Liver (tissue), 8 donors: ENCODE measurements at regions not wholly inside any gene's neighbourhood (a gene's known extent, or its start where the extent isn't known, plus 50 kb on each side); places are given as distances from the start of the nearest gene placed in this dataset.

Source experiments
- DNase-seq: peaks from one replicate; pipeline ENCODE4 v3.0.0-alpha.2; 2017; ENCODE audit warnings: low spot score
- H3K27ac ChIP-seq, 2 donors: one replicate each; pipeline ENCODE4 v1.7.0; 2013; ENCODE audit warnings: inconsistent platforms in 2 of 2, low read length in 2 of 2, control low read depth in 1 of 2, low read depth in 1 of 2, mild to moderate bottlenecking in 1 of 2
- H3K27me3 ChIP-seq, 4 donors: one replicate each; pipeline versions ENCODE4 v1.6.1 to v1.7.0; 2013; ENCODE audit warnings: low read length in 3 of 4, inconsistent platforms in 1 of 4, mild to moderate bottlenecking in 1 of 4, moderate library complexity in 1 of 4; ENCODE audit not compliant: control insufficient read depth in 4 of 4, insufficient read depth in 4 of 4
- H3K36me3 ChIP-seq, 4 donors: one replicate each; pipeline versions ENCODE4 v1.6.1 to v1.7.0; 2013; ENCODE audit warnings: low read length in 3 of 4, mild to moderate bottlenecking in 3 of 4, low read depth in 1 of 4, moderate library complexity in 1 of 4; ENCODE audit not compliant: control insufficient read depth in 4 of 4, insufficient read depth in 3 of 4
- H3K4me1 ChIP-seq, 4 donors: one replicate each; pipeline versions ENCODE4 v1.6.1 to v1.7.0; 2013; ENCODE audit warnings: low read length in 3 of 4, mild to moderate bottlenecking in 3 of 4, moderate library complexity in 1 of 4; ENCODE audit not compliant: control insufficient read depth in 4 of 4, insufficient read depth in 4 of 4
- H3K4me3 ChIP-seq, 3 donors: one replicate each; pipeline versions ENCODE4 v1.6.1 to v1.7.0; 2013; ENCODE audit warnings: low read length in 3 of 3, control low read depth in 1 of 3, low read depth in 1 of 3, mild to moderate bottlenecking in 1 of 3
- H3K9ac ChIP-seq, 2 donors: one replicate each; pipeline ENCODE4 v1.7.0; 2013; ENCODE audit warnings: low read length in 2 of 2, mild to moderate bottlenecking in 2 of 2, moderate library complexity in 2 of 2, control low read depth in 1 of 2, low read depth in 1 of 2
- H3K9me3 ChIP-seq, 4 donors: one replicate each; pipeline versions ENCODE4 v1.6.1 to v1.7.0; 2013; ENCODE audit warnings: low read length in 3 of 4; ENCODE audit not compliant: control insufficient read depth in 4 of 4
- ATF3 ChIP-seq: IDR thresholded peaks from 2 replicates; pipeline ENCODE4 v1.6.1; 2016; ENCODE audit warnings: antibody characterized with exemption
- CTCF ChIP-seq: fragments of 150-350 bp; IDR thresholded peaks from 2 replicates; pipeline ENCODE4 v1.5.1; 2017; ENCODE audit warnings: improper control_type of control experiment, low read depth, low read length; ENCODE audit not compliant: missing input control
- EGR1 ChIP-seq, 2 donors: IDR thresholded peaks; 2 replicates each; pipeline ENCODE4 v1.6.1; 2016 to 2018; ENCODE audit warnings: antibody characterized with exemption in 2 of 2, low read depth in 2 of 2
- FOXA1 ChIP-seq: IDR thresholded peaks from 2 replicates; pipeline ENCODE4 v1.6.1; 2016; ENCODE audit warnings: antibody characterized with exemption
- FOXA2 ChIP-seq: IDR thresholded peaks from 2 replicates; pipeline ENCODE4 v1.6.1; 2016; ENCODE audit warnings: antibody characterized with exemption
- GABPA ChIP-seq, 2 donors: IDR thresholded peaks in 1 of 2; conservative IDR thresholded peaks in 1 of 2; 2 replicates each; pipeline ENCODE4 v1.6.1; 2016; ENCODE audit warnings: antibody characterized with exemption in 2 of 2, mild to moderate bottlenecking in 1 of 2, moderate library complexity in 1 of 2
- HNF4A ChIP-seq, 2 donors: conservative IDR thresholded peaks; 2 replicates each; pipeline ENCODE4 v1.6.1; 2016; ENCODE audit warnings: antibody characterized with exemption in 2 of 2, mild to moderate bottlenecking in 2 of 2
- HNF4G ChIP-seq: IDR thresholded peaks from 2 replicates; pipeline ENCODE4 v1.6.1; 2016; ENCODE audit warnings: antibody characterized with exemption
- JUND ChIP-seq, 2 donors: IDR thresholded peaks; 2 replicates each; pipeline ENCODE4 v1.6.1; 2016; ENCODE audit warnings: antibody characterized with exemption in 2 of 2
- MAX ChIP-seq: IDR thresholded peaks from 2 replicates; pipeline ENCODE4 v1.6.1; 2016; ENCODE audit warnings: antibody characterized with exemption
- NR2F2 ChIP-seq: IDR thresholded peaks from 2 replicates; pipeline ENCODE4 v1.6.1; 2016; ENCODE audit warnings: antibody characterized with exemption
- RAD21 ChIP-seq, 2 donors: IDR thresholded peaks; 2 replicates each; pipeline ENCODE4 v1.6.1; 2016; ENCODE audit warnings: antibody characterized with exemption in 2 of 2, mild to moderate bottlenecking in 2 of 2
- REST ChIP-seq: IDR thresholded peaks from 2 replicates; pipeline ENCODE4 v1.6.1; 2016; ENCODE audit warnings: antibody characterized with exemption, mild to moderate bottlenecking
- RXRA ChIP-seq, 2 donors: IDR thresholded peaks; 2 replicates each; pipeline ENCODE4 v1.6.1; 2017 to 2018; ENCODE audit warnings: antibody characterized with exemption in 2 of 2, mild to moderate bottlenecking in 1 of 2
- SP1 ChIP-seq: IDR thresholded peaks from 2 replicates; pipeline ENCODE4 v1.6.1; 2018; ENCODE audit warnings: antibody characterized with exemption, mild to moderate bottlenecking
- TAF1 ChIP-seq: conservative IDR thresholded peaks from 2 replicates; pipeline ENCODE4 v1.6.1; 2016; ENCODE audit warnings: antibody characterized with exemption, mild to moderate bottlenecking
- YY1 ChIP-seq: IDR thresholded peaks from 2 replicates; pipeline ENCODE4 v1.6.1; 2016; ENCODE audit warnings: antibody characterized with exemption, mild to moderate bottlenecking
- ZBTB33 ChIP-seq: IDR thresholded peaks from 2 replicates; pipeline ENCODE4 v1.6.1; 2016; ENCODE audit warnings: antibody characterized with exemption
- WGBS: extraction: QIAGEN DNeasy Blood & Tissue Kit; methylation state at CpG from one replicate; pipeline ENCODE4 v1.1.7; 2013; 5-methylcytosine and 5-hydroxymethylcytosine counted together
- donor health status: healthy.
- donor health status: healthy.
- donor health status: healthy.
- donor health status: healthy.
- donor health status: healthy.

DNA sequence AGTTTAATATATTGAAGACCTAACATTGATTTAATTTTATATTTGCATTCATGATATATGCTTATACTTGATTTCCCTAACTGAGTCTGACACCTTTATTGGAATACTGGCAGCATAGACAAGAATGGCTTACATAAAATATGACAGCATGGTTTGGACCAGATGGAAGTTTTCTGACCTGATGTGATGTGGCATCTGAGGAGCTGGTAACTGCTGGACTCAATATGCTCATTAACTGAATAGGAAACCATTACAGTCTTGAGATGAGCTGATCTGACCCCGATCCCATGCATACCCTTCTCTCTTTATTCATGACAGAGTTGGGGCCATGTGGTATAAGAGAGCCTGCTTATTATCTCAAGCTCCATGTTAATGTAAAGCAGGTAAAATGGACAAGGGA lies 604.8 kb upstream of the SEL1L start:
- WGBS: 67% methylated on average over 1 of the region's 1 CpG
- no peak for DNase-seq
- TF ChIP-seq FOXA2: no peak
- no peak for TF ChIP-seq HNF4A (conservative IDR thresholded peaks at IDR 0.05)
- TF ChIP-seq SP1: no peak
- TF ChIP-seq CTCF: no peak
- TF ChIP-seq GABPA (IDR thresholded peaks at IDR 0.05 in 1 of 2, conservative IDR thresholded peaks at IDR 0.05 in 1 of 2): no peak
- TF ChIP-seq FOXA1: no peak
- no peak for TF ChIP-seq JUND (IDR thresholded peaks at IDR 0.05)
- TF ChIP-seq TAF1: no peak
- no peak for TF ChIP-seq YY1
- TF ChIP-seq REST: no peak

DNA sequence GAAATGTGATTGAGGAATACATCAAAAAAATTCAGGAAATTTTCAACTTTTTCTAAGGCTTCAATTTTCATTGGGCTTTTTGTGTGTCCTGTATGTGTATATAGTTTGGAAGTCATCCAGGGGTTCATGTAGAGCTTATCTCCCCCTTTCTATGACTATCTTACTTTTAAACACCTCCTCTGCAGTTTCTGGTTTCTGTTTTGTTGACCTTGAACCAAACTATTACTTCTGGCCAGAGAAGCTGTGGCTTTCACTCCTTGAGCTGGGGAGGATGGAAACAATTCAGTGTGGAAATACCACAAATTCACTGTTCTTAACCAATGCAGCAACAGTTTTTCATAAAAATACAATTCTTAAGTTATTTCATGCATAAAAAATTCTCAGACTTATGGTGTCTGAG lies 613.2 kb upstream of the SEL1L start:
- Histone ChIP-seq H3K9me3 (no peaks in the 10 kb centered on the region), H3K4me1 (no peaks in the 10 kb centered on the region), H3K4me3 (no peak overlapping the region), H3K36me3 (no peaks in the 10 kb centered on the region), H3K9ac (no peak overlapping the region), H3K27ac (no peak overlapping the region), H3K27me3 (peaks cover 0 to 2% (median 0%) of the 10 kb centered on the region in 4 donors)
- no peak for DNase-seq
- TF ChIP-seq SP1: no peak
- TF ChIP-seq YY1: no peak
- no peak for TF ChIP-seq TAF1
- TF ChIP-seq HNF4A (conservative IDR thresholded peaks at IDR 0.05): no peak
- no peak for TF ChIP-seq GABPA (IDR thresholded peaks at IDR 0.05 in 1 of 2, conservative IDR thresholded peaks at IDR 0.05 in 1 of 2)
- no peak for TF ChIP-seq ZBTB33
- no peak for TF ChIP-seq FOXA1
- no peak for TF ChIP-seq MAX
- TF ChIP-seq EGR1 (IDR thresholded peaks at IDR 0.05; ENCODE audit: low read depth in 2 of 2): no peak
- TF ChIP-seq JUND (IDR thresholded peaks at IDR 0.05): no peak
- TF ChIP-seq HNF4G: no peak
- TF ChIP-seq FOXA2: no peak
- TF ChIP-seq RXRA (IDR thresholded peaks at IDR 0.05): no peak
- no peak for TF ChIP-seq RAD21 (IDR thresholded peaks at IDR 0.05)
- TF ChIP-seq ATF3: no peak
- no peak for TF ChIP-seq NR2F2
- TF ChIP-seq CTCF: no peak

More for the DNA sequence above, 604.8 kb upstream of the SEL1L start:
- H3K4me1 ChIP-seq: no peaks in the 10 kb centered on the region
- H3K27me3 ChIP-seq: no peaks in the 10 kb centered on the region
- no peak overlapping the region for H3K27ac ChIP-seq
- H3K4me3 ChIP-seq: no peak overlapping the region
- no peak overlapping the region for H3K9ac ChIP-seq
- no peaks in the 10 kb centered on the region for H3K36me3 ChIP-seq
- H3K9me3 ChIP-seq: peaks cover 0 to 7% (median 2%) of the 10 kb centered on the region in 4 donors
